GM23338 (cell line): ENCODE measurements at regions not wholly inside any gene's neighbourhood (a gene's known extent, or its start where the extent isn't known, plus 50 kb on each side); places are given as distances from the start of the nearest gene placed in this dataset.
"Not testable (repeated sequence)": the region's sequence is repeated elsewhere in the genome, so short reads cannot be mapped to it uniquely, and the experiment has no call there.

Experiments used
- CREB1 ChIP-seq: fragments of 250-450 bp; sonication (Bioruptor Pico); IDR thresholded peaks from 2 replicates; pipeline ENCODE4 v1.5.0; 2020; ENCODE audit warnings: low read depth, mild to moderate bottlenecking, moderate library complexity
- ETS1 ChIP-seq: IDR thresholded peaks from 2 replicates; pipeline ENCODE4 v1.6.1; 2016; ENCODE audit warnings: antibody characterized with exemption
- EZH2 ChIP-seq: fragments of 200-600 bp; sonication (generic); IDR thresholded peaks from one replicate; pipeline ENCODE4 v1.8.0; 2017; ENCODE audit warnings: antibody characterized with exemption, mild to moderate bottlenecking, low read depth; ENCODE audit not compliant: unreplicated experiment
- EZH2phosphoT487 ChIP-seq: fragments of 200-600 bp; sonication (generic); IDR thresholded peaks from one replicate; pipeline ENCODE4 v1.8.1; 2018; ENCODE audit warnings: antibody characterized with exemption; ENCODE audit not compliant: unreplicated experiment
- JUNB ChIP-seq: IDR thresholded peaks from one replicate; pipeline ENCODE4 v1.6.1; 2016; ENCODE audit warnings: antibody characterized with exemption; ENCODE audit not compliant: unreplicated experiment
- NANOG ChIP-seq: IDR thresholded peaks from 2 replicates; pipeline ENCODE4 v1.6.1; 2016; ENCODE audit warnings: antibody characterized with exemption, borderline replicate concordance
- POLR2AphosphoS5 ChIP-seq: IDR thresholded peaks from 2 replicates; pipeline ENCODE4 v1.6.1; 2016; ENCODE audit warnings: antibody characterized with exemption, low read depth
- STAT1 ChIP-seq: IDR thresholded peaks from one replicate; pipeline ENCODE4 v1.6.1; 2016; ENCODE audit warnings: antibody characterized with exemption; ENCODE audit not compliant: unreplicated experiment
- ZNF114 ChIP-seq: fragments of 250-450 bp; sonication (Bioruptor Pico); IDR thresholded peaks from 2 replicates; pipeline ENCODE4 v1.5.0; 2020; ENCODE audit warnings: mild to moderate bottlenecking, moderate library complexity
- TF ChIP-seq, protein P1 (sequence below), 2 experiments: fragments of 200-600 bp in 1 of 2; sonication (generic) in 1 of 2; conservative IDR thresholded peaks; 2 replicates each; pipeline versions ENCODE4 v1.5.1 to v1.6.1; 2016 to 2017; ENCODE audit warnings: antibody characterized with exemption in 2 of 2, low read depth in 2 of 2, mild to moderate bottlenecking in 2 of 2, moderate library complexity in 1 of 2
- TF ChIP-seq, protein P2 (sequence below): IDR thresholded peaks from one replicate; pipeline ENCODE4 v1.6.1; 2018; ENCODE audit warnings: antibody characterized with exemption; ENCODE audit not compliant: unreplicated experiment

DNA sequence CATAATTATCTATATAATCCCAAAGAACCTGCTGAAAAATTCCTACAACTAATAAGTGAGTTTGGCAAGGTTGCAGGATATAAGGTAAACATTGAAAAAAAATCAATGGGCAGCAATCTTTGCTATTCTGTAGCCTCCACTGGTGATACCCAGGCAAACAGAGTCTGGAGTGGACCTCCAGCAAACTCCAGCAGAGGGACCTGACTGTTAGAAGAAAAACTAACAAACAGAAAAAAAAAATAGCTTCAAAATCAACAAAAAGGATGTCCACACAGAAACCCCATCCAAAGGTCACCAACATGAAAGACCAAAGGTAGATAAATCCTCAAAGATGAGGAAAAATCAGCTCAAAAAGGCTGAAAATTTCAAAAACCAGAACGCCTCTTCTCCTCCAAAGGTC lies 128.9 kb upstream of the PJA2 start:
- TF ChIP-seq, protein P1, sequence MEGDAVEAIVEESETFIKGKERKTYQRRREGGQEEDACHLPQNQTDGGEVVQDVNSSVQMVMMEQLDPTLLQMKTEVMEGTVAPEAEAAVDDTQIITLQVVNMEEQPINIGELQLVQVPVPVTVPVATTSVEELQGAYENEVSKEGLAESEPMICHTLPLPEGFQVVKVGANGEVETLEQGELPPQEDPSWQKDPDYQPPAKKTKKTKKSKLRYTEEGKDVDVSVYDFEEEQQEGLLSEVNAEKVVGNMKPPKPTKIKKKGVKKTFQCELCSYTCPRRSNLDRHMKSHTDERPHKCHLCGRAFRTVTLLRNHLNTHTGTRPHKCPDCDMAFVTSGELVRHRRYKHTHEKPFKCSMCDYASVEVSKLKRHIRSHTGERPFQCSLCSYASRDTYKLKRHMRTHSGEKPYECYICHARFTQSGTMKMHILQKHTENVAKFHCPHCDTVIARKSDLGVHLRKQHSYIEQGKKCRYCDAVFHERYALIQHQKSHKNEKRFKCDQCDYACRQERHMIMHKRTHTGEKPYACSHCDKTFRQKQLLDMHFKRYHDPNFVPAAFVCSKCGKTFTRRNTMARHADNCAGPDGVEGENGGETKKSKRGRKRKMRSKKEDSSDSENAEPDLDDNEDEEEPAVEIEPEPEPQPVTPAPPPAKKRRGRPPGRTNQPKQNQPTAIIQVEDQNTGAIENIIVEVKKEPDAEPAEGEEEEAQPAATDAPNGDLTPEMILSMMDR (conservative IDR thresholded peaks at IDR 0.05; ENCODE audit: low read depth in 2 of 2): not testable (repeated sequence)
- not testable (repeated sequence) for TF ChIP-seq EZH2phosphoT487; JUNB; CREB1 (CRISPR knock-in tag); EZH2; POLR2AphosphoS5; NANOG; ETS1; ZNF114 (CRISPR knock-in tag); STAT1
- TF ChIP-seq, protein P2, sequence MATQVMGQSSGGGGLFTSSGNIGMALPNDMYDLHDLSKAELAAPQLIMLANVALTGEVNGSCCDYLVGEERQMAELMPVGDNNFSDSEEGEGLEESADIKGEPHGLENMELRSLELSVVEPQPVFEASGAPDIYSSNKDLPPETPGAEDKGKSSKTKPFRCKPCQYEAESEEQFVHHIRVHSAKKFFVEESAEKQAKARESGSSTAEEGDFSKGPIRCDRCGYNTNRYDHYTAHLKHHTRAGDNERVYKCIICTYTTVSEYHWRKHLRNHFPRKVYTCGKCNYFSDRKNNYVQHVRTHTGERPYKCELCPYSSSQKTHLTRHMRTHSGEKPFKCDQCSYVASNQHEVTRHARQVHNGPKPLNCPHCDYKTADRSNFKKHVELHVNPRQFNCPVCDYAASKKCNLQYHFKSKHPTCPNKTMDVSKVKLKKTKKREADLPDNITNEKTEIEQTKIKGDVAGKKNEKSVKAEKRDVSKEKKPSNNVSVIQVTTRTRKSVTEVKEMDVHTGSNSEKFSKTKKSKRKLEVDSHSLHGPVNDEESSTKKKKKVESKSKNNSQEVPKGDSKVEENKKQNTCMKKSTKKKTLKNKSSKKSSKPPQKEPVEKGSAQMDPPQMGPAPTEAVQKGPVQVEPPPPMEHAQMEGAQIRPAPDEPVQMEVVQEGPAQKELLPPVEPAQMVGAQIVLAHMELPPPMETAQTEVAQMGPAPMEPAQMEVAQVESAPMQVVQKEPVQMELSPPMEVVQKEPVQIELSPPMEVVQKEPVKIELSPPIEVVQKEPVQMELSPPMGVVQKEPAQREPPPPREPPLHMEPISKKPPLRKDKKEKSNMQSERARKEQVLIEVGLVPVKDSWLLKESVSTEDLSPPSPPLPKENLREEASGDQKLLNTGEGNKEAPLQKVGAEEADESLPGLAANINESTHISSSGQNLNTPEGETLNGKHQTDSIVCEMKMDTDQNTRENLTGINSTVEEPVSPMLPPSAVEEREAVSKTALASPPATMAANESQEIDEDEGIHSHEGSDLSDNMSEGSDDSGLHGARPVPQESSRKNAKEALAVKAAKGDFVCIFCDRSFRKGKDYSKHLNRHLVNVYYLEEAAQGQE: not testable (repeated sequence)
